Epithelial cell of esophagus (primary cell): ENCODE measurements at regions not wholly inside any gene's neighbourhood (a gene's known extent, or its start where the extent isn't known, plus 50 kb on each side); places are given as distances from the start of the nearest gene placed in this dataset.

Source experiments
- DNase-seq: peaks from one replicate; pipeline ENCODE4 v3.0.0; 2010; ENCODE audit warnings: low read depth
- H3K4me3 ChIP-seq: 2 replicates; pipeline ENCODE4 v1.5.1; 2011; ENCODE audit warnings: mild to moderate bottlenecking, low read length, control low read depth
- CTCF ChIP-seq: IDR thresholded peaks from 2 replicates; pipeline ENCODE4 v1.5.1; 2011; ENCODE audit warnings: low read depth, mild to moderate bottlenecking, low read length, control low read depth, inconsistent platforms; ENCODE audit not compliant: insufficient read depth; ENCODE audit errors: missing control alignments

- no peak overlapping the region for H3K4me3 ChIP-seq
- TF ChIP-seq CTCF = no peak
- no peak for DNase-seq
Measured at GRCh38 chr20:36097337-36098151, 57.0 kb upstream of the EPB41L1 start.

GRCh38 chr20:36098364-36098763, 56.2 kb upstream of the EPB41L1 start:
- peak; percentile 34 for DNase-seq
- H3K4me3 ChIP-seq = no peak overlapping the region
- TF ChIP-seq CTCF = no peak

- no peak overlapping the region for H3K4me3 ChIP-seq
- no peak for DNase-seq
- TF ChIP-seq CTCF = no peak
Measured at GRCh38 chr20:36099106-36099505, 55.4 kb upstream of the EPB41L1 start.

GRCh38 chr20:36101192-36101591, 53.3 kb upstream of the EPB41L1 start:
- no peak overlapping the region for H3K4me3 ChIP-seq
- DNase-seq = no peak
- no peak for TF ChIP-seq CTCF

- no peak for DNase-seq
- TF ChIP-seq CTCF = no peak
- no peak overlapping the region for H3K4me3 ChIP-seq
Measured at GRCh38 chr20:36102306-36102705, 52.2 kb upstream of the EPB41L1 start.

GRCh38 chr20:36102809-36103596, 51.5 kb upstream of the EPB41L1 start:
- TF ChIP-seq CTCF = no peak
- H3K4me3 ChIP-seq = no peak overlapping the region
- no peak for DNase-seq
